Smooth muscle cell (in vitro differentiated cells): ENCODE measurements at regions not wholly inside any gene's neighbourhood (a gene's known extent, or its start where the extent isn't known, plus 50 kb on each side); places are given as distances from the start of the nearest gene placed in this dataset.

ENCODE experiments used
- DNase-seq: peaks from one replicate; lab custom pipeline; 2025; ENCODE audit not compliant: unreplicated experiment; lab: John Stamatoyannopoulos, UW
- H2AFZ ChIP-seq: fragments of 200-600 bp; sonication (generic); 2 replicates; pipeline ENCODE4 v1.6.0; 2016; ENCODE audit warnings: antibody characterized with exemption, low read depth, mild to moderate bottlenecking
- H3F3A ChIP-seq: fragments of 200-600 bp; sonication (generic); 2 replicates; pipeline ENCODE4 v1.6.0; 2017; ENCODE audit warnings: antibody characterized with exemption, low read depth
- H3K27ac ChIP-seq: fragments of 200-600 bp; sonication (generic); 2 replicates; pipeline ENCODE4 v1.5.1; 2016; ENCODE audit warnings: low read depth, mild to moderate bottlenecking
- H3K27me3 ChIP-seq: fragments of 200-600 bp; sonication (generic); 2 replicates; pipeline ENCODE4 v1.6.1; 2016; ENCODE audit warnings: low read depth, mild to moderate bottlenecking
- H3K36me3 ChIP-seq: fragments of 200-600 bp; sonication (generic); 2 replicates; pipeline ENCODE4 v1.5.1; 2016; ENCODE audit warnings: low read depth
- H3K4me1 ChIP-seq: fragments of 200-600 bp; sonication (generic); 2 replicates; pipeline ENCODE4 v1.5.1; 2016; ENCODE audit warnings: low read depth
- H3K4me2 ChIP-seq: fragments of 200-600 bp; sonication (generic); 2 replicates; pipeline ENCODE4 v1.6.0; 2016; ENCODE audit warnings: mild to moderate bottlenecking
- H3K4me3 ChIP-seq: fragments of 200-600 bp; sonication (generic); 2 replicates; pipeline ENCODE4 v1.5.1; 2016; ENCODE audit warnings: mild to moderate bottlenecking
- H3K79me2 ChIP-seq: fragments of 200-600 bp; sonication (generic); 2 replicates; pipeline ENCODE4 v1.6.0; 2016; ENCODE audit warnings: low read depth, mild to moderate bottlenecking
- H3K9ac ChIP-seq: fragments of 200-600 bp; sonication (generic); 2 replicates; pipeline ENCODE4 v1.6.0; 2016; ENCODE audit warnings: low read depth
- H3K9me3 ChIP-seq: fragments of 200-600 bp; sonication (generic); replicated peaks from 2 replicates; pipeline ENCODE4 v1.5.1; 2016; ENCODE audit warnings: low read depth
- H4K20me1 ChIP-seq: fragments of 200-600 bp; sonication (generic); 2 replicates; pipeline ENCODE4 v1.6.0; 2016; ENCODE audit warnings: low read depth
- CTCF ChIP-seq: fragments of 200-600 bp; sonication (generic); IDR thresholded peaks from 2 replicates; pipeline ENCODE4 v1.5.1; 2017; ENCODE audit warnings: borderline replicate concordance, mild to moderate bottlenecking, antibody characterized with exemption; ENCODE audit not compliant: insufficient read depth, poor library complexity, severe bottlenecking
- WGBS: methylation state at CpG from one replicate; pipeline ENCODE4 v1.1.7; 2016; ENCODE audit warnings: low lambda C conversion rate; 5-methylcytosine and 5-hydroxymethylcytosine counted together

DNA sequence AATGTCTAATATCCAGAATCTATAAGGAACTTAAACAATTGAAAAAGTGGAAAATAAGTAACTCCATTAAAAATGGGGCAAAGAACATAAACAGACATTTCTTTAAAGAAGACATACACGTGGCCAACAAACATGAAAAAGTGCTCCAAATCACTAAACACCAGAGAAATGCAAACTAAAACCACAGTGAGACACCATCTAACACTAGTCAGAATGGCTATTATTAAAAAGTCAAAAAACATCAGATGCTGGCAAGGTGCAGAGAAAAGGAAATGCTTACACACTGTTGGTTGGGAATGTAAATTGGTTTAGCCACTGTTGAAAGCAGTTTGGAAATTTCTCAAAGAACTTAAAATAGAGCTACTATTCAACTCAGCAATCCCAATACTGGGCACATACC is 169.2 kb upstream of the MANEA start:
- H3K27ac ChIP-seq = no peak overlapping the region
- no peaks in the 10 kb centered on the region for H3K36me3 ChIP-seq
- no peak overlapping the region for H3K4me2 ChIP-seq
- TF ChIP-seq CTCF = no peak
- H3K27me3 ChIP-seq = no peaks in the 10 kb centered on the region
- H4K20me1 ChIP-seq = no peaks in the 10 kb centered on the region
- DNase-seq = no peak
- H2AFZ ChIP-seq = no peak overlapping the region
- H3K9ac ChIP-seq = no peak overlapping the region
- 56% methylated on average over 1 of the region's 1 CpG for WGBS
- no peaks in the 10 kb centered on the region for H3K9me3 ChIP-seq
- no peaks in the 10 kb centered on the region for H3F3A ChIP-seq
- H3K4me1 ChIP-seq = no peaks in the 10 kb centered on the region
- no peaks in the 10 kb centered on the region for H3K79me2 ChIP-seq
- H3K4me3 ChIP-seq = no peak overlapping the region

GRCh38 chr6:95410168-95410567 is 167.2 kb upstream of the MANEA start:
- no peak overlapping the region for H3K4me2 ChIP-seq
- no peak for TF ChIP-seq CTCF
- no peaks in the 10 kb centered on the region for H3K4me1 ChIP-seq
- no peak overlapping the region for H3K4me3 ChIP-seq
- no peak for DNase-seq
- no peaks in the 10 kb centered on the region for H3K36me3 ChIP-seq
- no peak overlapping the region for H3K27ac ChIP-seq
- H3F3A ChIP-seq = no peaks in the 10 kb centered on the region
- H3K27me3 ChIP-seq = no peaks in the 10 kb centered on the region
- WGBS = 80% methylated on average over 3 of the region's 3 CpGs
- no peak overlapping the region for H3K9ac ChIP-seq
- H4K20me1 ChIP-seq = no peaks in the 10 kb centered on the region
- no peaks in the 10 kb centered on the region for H3K9me3 ChIP-seq
- no peaks in the 10 kb centered on the region for H3K79me2 ChIP-seq
- H2AFZ ChIP-seq = no peak overlapping the region

GRCh38 chr6:95413789-95414188 is 163.5 kb upstream of the MANEA start:
- WGBS = 81% methylated on average over 2 of the region's 2 CpGs
- H2AFZ ChIP-seq = no peak overlapping the region
- H3K4me3 ChIP-seq = no peak overlapping the region
- no peaks in the 10 kb centered on the region for H3F3A ChIP-seq
- H3K27me3 ChIP-seq = no peaks in the 10 kb centered on the region
- no peak overlapping the region for H3K4me2 ChIP-seq
- no peaks in the 10 kb centered on the region for H3K9me3 ChIP-seq
- peaks cover 5% of the 10 kb centered on the region for H3K4me1 ChIP-seq
- H3K79me2 ChIP-seq = no peaks in the 10 kb centered on the region
- H3K9ac ChIP-seq = no peak overlapping the region
- no peak for TF ChIP-seq CTCF
- H4K20me1 ChIP-seq = no peaks in the 10 kb centered on the region
- no peaks in the 10 kb centered on the region for H3K36me3 ChIP-seq
- H3K27ac ChIP-seq = no peak overlapping the region
- no peak for DNase-seq

- H3K9ac ChIP-seq = no peak overlapping the region
- TF ChIP-seq CTCF = no peak
- H4K20me1 ChIP-seq = no peaks in the 10 kb centered on the region
- no peak overlapping the region for H2AFZ ChIP-seq
- H3K36me3 ChIP-seq = no peaks in the 10 kb centered on the region
- no peaks in the 10 kb centered on the region for H3K9me3 ChIP-seq
- WGBS = 0% methylated on average over 1 of the region's 1 CpG
- no peak overlapping the region for H3K4me2 ChIP-seq
- no peak overlapping the region for H3K4me3 ChIP-seq
- H3K27me3 ChIP-seq = no peaks in the 10 kb centered on the region
- peaks cover 5% of the 10 kb centered on the region for H3K4me1 ChIP-seq
- no peak for DNase-seq
- H3K79me2 ChIP-seq = no peaks in the 10 kb centered on the region
- no peaks in the 10 kb centered on the region for H3F3A ChIP-seq
- H3K27ac ChIP-seq = no peak overlapping the region
Measured at GRCh38 chr6:95417856-95418255, 159.5 kb upstream of the MANEA start.
